ENCODE measurements at regions not wholly inside any gene's neighbourhood (a gene's known extent, or its start where the extent isn't known, plus 50 kb on each side); places are given as distances from the start of the nearest gene placed in this dataset.
"Not testable (repeated sequence)": the region's sequence is repeated elsewhere in the genome, so short reads cannot be mapped to it uniquely, and the experiment has no call there.

GRCh38 chr2:64276417-64277095 lies 132.3 kb upstream of the PELI1 start:
- TF ChIP-seq CTCF (IDR thresholded peaks at IDR 0.05; ENCODE audit: low read length) (no peak), EZH2 (optimal IDR thresholded peaks at IDR 0.05; ENCODE audit: low read depth, low read length) (no peak), EZH2phosphoT487 (IDR thresholded peaks at IDR 0.05; ENCODE audit: low read length) (no peak)
- no peaks in the 10 kb centered on the region for H4K20me1 ChIP-seq (ENCODE audit: insufficient read depth, low read length)
- no peak overlapping the region for H3K9ac ChIP-seq (ENCODE audit: low read length)
- peaks cover 30% of the 10 kb centered on the region for H3F3A ChIP-seq (ENCODE audit: insufficient read depth, low read length)
- no peak overlapping the region for H2AFZ ChIP-seq (ENCODE audit: low read length)
- no peaks in the 10 kb centered on the region for H3K27me3 ChIP-seq (replicated peaks; ENCODE audit: insufficient read depth, low read length)
- H3K9me2 ChIP-seq (replicated peaks; ENCODE audit: insufficient read depth, low read length) = no peaks in the 10 kb centered on the region
- no peak overlapping the region for H3K27ac ChIP-seq (ENCODE audit: low read length)
- no peak overlapping the region for H3K4me3 ChIP-seq (ENCODE audit: low read length)
- H3K9me3 ChIP-seq (replicated peaks; ENCODE audit: insufficient read depth, low read length) = no peaks in the 10 kb centered on the region
- H3K79me2 ChIP-seq (ENCODE audit: low read length) = no peaks in the 10 kb centered on the region
- peaks cover 48% of the 10 kb centered on the region for H3K4me1 ChIP-seq (ENCODE audit: low read length)
- no peak overlapping the region for H3K4me2 ChIP-seq (ENCODE audit: low read depth, low read length)
- no peaks in the 10 kb centered on the region for H3K36me3 ChIP-seq (replicated peaks; ENCODE audit: insufficient read depth, low read length)
- no peak for DNase-seq

- Histone ChIP-seq H4K20me1 (ENCODE audit: insufficient read depth, low read length) (no peaks in the 10 kb centered on the region), H3K36me3 (replicated peaks; ENCODE audit: insufficient read depth, low read length) (no peaks in the 10 kb centered on the region), H2AFZ (ENCODE audit: low read length) (no peak overlapping the region), H3F3A (ENCODE audit: insufficient read depth, low read length) (peaks cover 25% of the 10 kb centered on the region), H3K27me3 (replicated peaks; ENCODE audit: insufficient read depth, low read length) (no peaks in the 10 kb centered on the region), H3K4me2 (ENCODE audit: low read depth, low read length) (no peak overlapping the region), H3K9me2 (replicated peaks; ENCODE audit: insufficient read depth, low read length) (no peaks in the 10 kb centered on the region), H3K27ac (ENCODE audit: low read length) (no peak overlapping the region), H3K9me3 (replicated peaks; ENCODE audit: insufficient read depth, low read length) (no peaks in the 10 kb centered on the region), H3K4me1 (ENCODE audit: low read length) (peaks cover 42% of the 10 kb centered on the region), H3K79me2 (ENCODE audit: low read length) (no peaks in the 10 kb centered on the region), H3K9ac (ENCODE audit: low read length) (no peak overlapping the region), H3K4me3 (ENCODE audit: low read length) (no peak overlapping the region)
- no peak for TF ChIP-seq EZH2 (optimal IDR thresholded peaks at IDR 0.05; ENCODE audit: low read depth, low read length)
- no peak for TF ChIP-seq EZH2phosphoT487 (IDR thresholded peaks at IDR 0.05; ENCODE audit: low read length)
- TF ChIP-seq CTCF (IDR thresholded peaks at IDR 0.05; ENCODE audit: low read length) = no peak
- no peak for DNase-seq
These were observed 133.1 kb upstream of the PELI1 start for GRCh38 chr2:64277101-64277849.

GRCh38 chr2:64280812-64281211 lies 136.6 kb upstream of the PELI1 start:
- not testable (repeated sequence) for H3K9me3 ChIP-seq (replicated peaks; ENCODE audit: insufficient read depth, low read length); H3K4me3 ChIP-seq (ENCODE audit: low read length); H3F3A ChIP-seq (ENCODE audit: insufficient read depth, low read length); H3K79me2 ChIP-seq (ENCODE audit: low read length); H3K4me2 ChIP-seq (ENCODE audit: low read depth, low read length); DNase-seq; H3K36me3 ChIP-seq (replicated peaks; ENCODE audit: insufficient read depth, low read length); H2AFZ ChIP-seq (ENCODE audit: low read length); H3K27ac ChIP-seq (ENCODE audit: low read length); H4K20me1 ChIP-seq (ENCODE audit: insufficient read depth, low read length); H3K27me3 ChIP-seq (replicated peaks; ENCODE audit: insufficient read depth, low read length); H3K9ac ChIP-seq (ENCODE audit: low read length); H3K9me2 ChIP-seq (replicated peaks; ENCODE audit: insufficient read depth, low read length)
- peaks cover 27% of the 10 kb centered on the region for H3K4me1 ChIP-seq (ENCODE audit: low read length)
